Forelimb muscle (tissue), 1 donor: ENCODE measurements at regions not wholly inside any gene's neighbourhood (a gene's known extent, or its start where the extent isn't known, plus 50 kb on each side); places are given as distances from the start of the nearest gene placed in this dataset.

ENCODE experiments used
- DNase-seq: peaks from one replicate; pipeline ENCODE4 v3.0.0-alpha.2; 2013; ENCODE audit warnings: low read depth

DNA sequence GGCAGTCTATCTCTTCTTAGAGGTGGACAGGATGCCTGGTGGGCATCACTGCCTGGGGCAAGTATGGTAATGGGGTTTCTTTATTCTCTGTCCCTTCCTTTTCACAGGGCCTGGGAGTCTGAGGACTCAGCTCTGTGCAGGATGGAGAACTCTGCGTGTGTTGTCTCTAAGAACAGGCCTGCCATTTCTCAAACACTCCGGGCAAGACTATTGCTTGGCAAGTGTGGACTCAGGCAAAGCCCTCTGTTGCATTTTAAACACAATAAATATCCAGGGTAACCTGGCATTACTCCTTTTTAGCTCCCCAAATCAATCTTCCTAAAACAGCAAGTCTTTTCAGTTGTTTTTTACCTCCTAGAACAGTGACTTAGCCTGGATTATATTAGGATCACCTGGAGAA lies 185.1 kb upstream of the ROPN1 start:
- no peak for DNase-seq

DNA sequence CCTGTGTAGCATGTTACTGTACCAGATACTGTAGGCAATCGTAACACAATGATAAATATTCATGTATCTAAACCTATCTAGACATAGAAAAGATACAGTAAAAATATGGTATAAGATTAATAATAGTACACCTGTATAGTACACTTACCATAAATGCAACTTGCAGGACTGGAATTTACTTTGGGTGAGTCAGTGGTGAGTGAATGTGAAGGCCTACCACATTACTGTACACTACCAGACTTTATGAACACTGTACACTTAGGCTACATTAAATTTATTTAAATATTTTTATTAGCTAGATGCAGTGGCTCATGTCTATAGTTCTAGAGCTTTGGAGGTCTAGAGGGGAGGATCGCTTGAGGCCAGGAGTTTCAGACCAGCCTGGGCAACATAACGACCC lies 186.6 kb upstream of the ROPN1 start:
- DNase-seq: no peak

DNA sequence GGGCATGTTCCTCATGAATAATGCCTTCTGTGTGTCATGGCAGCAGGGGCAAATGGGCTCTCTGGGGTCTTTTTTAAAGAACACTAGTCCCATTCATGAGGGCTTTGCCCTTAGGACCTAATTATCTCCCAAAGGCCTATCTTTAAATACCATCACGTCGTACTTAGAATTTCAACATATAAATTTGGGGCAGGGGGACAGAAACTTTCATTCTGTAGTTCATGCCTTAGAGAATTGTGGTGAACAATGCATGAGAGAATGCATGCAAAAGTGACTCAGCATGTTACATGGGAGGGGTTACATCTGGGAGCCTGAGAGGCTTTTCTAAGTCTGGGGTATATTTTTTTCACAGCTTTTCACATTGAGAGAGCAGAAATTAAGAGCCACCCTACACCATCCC lies 208.5 kb upstream of the ROPN1 start:
- DNase-seq: no peak

DNA sequence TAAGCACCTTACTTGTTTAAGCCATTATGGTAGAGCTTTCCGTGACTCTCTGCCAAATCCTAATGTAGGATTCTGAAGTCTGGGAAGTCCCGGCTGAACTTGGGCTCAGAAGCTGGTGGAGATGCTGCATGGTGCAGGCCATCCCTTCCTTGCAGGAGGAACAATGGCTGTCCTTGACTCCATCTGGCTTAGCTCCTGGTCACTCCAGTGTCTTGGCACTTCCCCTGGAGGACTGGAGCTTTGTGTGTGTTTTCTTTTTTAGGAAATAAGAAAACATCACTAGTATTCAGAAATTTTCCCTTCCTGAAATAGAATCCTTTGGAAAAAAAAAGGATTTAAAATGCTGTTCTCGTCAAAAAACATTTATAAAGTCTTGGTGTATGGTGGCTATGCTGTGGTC lies 209.3 kb upstream of the ROPN1 start:
- DNase-seq: no peak

DNA sequence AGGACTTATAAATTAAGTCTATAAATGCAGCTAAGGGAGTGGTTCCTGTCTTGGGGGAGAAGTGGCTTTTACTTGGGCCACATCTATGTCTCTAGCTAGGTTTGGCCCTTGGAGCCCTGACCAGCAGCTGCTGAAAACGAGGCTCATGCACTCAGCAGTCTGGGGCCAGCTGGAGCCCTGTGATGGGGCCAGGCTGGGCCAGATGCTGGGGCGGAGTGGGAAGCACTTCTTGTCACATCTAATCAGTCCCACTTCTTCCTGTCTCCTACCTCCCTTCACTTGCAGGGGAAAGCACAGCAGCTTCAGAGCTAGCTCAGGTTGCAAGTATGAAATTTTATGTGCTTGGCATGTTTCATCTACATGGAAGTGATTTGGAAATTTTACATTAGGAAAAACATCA lies 209.9 kb upstream of the ROPN1 start:
- DNase-seq: no peak

DNA sequence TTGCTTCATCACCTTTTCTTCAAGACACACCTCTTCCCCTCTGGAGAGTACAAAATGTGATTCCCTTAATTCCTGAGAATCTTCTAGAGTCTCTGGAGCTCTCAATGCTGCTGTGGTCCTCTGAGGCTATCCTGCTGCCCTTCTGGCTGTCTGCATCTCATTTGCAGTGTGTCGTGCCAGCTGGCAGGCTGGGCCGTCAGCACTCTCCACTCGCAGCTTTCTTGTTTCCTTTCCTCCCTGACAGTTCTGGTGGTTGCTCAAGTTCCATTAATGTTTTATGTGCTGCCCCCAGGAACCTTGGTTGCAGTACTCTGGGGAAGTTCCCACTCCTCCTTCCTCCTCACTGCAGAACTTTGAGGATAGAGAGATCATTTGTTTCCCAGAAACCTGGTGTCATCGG lies 210.8 kb upstream of the ROPN1 start:
- no peak for DNase-seq

DNA sequence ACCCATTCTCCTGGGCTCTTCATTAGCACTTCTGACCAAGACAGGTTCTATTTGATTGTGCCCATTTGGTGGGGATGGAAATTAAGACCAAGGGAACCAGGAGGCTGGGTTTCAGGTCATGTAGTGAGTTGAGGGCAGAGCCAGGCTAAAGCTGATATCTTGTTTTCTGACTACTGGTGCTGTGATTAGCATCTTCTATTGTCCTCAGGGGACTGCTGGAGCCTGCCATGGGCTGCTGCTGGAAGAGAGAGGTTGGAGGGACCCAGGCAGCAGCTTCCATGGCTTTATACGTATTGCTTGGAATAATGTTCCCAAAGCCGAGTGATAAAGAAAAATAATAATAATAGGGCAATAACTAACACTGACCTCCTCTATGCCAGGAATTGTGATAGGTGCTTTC lies 211.4 kb upstream of the ROPN1 start:
- DNase-seq: no peak

DNA sequence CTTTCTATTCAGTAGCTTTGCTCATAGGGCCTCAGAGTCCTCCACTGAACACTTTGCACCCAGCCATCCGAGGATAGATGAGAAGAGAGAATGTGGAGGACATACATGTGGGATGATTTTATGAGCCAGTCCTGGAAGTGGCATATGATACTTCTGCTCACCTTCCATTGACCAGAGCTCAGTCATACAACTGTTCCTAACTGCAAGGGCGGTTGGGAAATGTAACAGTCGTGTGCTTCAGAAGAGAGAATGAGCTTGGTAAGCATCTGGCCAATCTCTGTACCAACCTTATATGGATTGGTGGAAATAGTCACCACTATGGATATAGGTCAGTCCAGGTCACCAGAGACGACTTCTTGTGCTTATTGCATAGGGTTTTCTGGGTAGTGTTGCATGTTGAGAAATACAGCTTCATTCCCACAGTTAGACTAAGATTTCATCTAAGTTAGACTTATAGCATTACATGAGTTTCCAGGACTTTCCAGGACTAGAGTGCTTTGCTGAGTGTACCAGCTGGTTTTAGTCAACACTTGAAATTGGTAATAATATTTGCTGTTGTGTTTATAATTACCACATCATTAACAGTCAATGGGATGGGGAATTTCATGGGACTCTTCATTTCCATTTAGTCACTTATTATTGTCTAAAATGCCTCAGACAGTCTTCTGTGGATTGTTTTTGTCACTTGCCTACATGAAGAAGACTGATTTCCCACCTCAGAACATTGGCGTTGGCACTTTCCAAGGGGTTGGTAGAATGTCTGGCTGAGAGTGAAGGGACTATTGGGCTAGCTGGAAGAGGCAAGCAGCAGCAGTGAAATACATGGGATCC lies 214.5 kb upstream of the ROPN1 start:
- DNase-seq: no peak

DNA sequence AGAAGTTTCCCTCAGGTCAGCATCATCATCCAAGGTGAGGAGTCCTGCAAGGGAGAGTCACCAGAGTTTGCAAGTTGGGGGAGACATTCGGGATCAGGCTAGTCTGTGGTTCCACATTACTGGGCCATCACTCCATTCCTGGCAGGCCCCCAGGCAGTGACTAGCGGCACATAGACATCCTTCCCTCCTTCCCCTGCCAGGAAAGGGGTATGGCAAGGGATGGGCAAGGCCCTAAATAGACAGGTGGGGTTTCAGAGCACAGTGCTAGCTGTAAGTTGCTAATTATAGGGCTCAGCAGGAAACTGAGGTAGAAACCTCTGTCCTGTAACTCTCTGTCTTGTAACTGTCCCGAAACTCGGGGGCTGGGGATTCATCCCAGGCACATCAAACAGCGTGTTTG lies 215.2 kb upstream of the ROPN1 start:
- no peak for DNase-seq

DNA sequence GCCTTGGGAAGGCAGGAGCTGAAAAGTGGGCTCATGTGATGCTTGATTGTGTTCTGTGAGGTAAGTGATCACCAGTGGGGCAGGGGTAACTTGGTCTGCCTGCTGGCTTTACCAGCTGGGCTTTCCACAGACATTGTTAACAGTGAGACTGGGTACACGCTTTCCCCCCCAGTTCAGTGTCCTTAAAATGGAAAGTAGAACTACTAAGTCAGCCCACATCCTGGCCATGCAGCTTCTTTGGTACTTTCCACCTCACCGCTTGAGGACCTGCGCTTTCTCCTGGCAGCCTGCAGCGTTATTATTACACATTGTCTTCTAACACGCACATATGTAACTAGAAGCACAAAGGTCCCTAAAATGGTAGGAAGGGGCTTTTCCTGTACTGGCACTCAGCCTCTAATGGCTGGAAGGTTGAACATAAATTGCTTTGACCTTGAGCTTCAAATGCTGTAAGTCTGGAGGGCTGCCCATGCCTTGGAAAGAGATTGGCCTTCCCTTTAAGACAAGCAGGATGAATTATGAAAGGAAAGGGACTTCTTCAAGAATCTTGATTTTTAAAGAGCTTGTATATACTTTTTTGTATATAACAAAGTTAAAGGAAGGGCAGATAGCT lies 216.1 kb upstream of the ROPN1 start:
- DNase-seq: no peak

DNA sequence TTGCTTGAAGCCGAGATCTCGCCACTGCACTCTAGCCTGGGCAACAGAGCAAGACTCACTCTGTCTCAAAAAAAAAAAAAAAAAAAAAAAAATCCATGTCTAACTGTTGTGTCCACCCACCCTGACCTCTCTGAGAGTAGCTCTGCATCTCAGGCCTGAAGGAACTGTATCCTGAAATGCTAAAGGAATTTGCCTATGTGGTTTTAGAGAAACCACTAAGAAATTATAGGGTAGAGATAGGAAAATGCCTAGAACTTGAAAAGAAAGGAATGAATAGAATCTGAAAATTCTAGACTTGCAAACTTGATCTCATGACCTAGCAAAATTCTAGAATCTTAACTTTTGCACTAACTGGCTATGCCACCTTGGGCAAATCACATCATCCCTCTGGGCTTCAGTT lies 217.5 kb upstream of the ROPN1 start:
- no peak for DNase-seq

DNA sequence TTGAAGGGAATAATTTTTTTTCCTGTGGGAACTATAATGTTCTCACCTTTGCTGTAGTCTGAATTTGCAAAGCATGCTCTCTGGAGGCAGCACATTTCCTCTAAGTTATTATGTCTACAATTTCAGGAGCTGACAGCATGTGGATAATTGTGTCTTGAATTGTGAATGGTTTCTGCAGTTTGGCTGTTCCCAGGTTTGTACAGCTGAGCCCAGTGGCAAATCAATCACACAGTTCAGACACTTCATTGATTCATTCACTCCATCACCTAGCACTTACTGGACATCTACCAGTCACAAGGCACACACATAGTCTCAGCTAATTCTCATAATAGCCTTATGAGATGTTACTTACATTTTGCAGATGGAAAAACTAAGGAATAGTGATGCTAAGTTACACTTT lies 219.0 kb upstream of the ROPN1 start:
- no peak for DNase-seq

DNA sequence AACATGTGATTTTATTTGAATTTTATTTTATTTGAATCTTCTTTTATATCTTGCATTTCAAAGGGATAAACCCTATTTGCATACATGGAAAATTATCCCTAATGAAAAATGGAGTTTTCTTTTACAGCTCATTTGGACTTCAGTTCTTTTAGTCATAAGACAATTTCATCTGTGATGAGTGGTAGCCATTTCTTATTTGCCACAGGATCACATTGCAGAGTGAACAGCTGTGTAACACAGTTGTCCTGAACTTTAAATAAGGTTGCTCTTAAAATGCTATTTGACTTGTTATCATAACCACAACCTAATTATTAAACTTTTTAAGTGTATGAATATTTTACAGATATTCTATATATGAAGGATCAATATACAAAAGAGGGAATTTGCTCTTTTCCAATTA lies 221.7 kb upstream of the ROPN1 start:
- no peak for DNase-seq

DNA sequence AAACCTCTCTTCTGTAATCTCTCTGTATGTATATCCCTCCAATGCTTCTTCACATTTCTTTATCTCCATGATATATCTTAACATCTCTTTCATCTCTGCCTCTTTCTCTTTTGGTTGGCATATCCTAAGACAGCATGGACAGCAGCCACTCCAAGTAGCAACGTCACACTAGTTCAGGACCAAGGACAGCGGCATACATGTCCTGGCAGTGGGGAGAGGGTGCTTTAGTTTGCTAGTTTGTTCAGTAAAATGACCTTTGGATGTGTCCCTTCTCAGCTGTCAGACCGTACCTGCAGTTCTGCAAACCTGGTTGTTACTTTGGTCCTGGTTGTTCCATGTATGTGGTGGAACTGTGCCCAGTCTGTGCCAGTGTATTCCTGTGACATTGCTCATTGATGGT lies 225.6 kb upstream of the ROPN1 start:
- DNase-seq: peak; percentile 65

DNA sequence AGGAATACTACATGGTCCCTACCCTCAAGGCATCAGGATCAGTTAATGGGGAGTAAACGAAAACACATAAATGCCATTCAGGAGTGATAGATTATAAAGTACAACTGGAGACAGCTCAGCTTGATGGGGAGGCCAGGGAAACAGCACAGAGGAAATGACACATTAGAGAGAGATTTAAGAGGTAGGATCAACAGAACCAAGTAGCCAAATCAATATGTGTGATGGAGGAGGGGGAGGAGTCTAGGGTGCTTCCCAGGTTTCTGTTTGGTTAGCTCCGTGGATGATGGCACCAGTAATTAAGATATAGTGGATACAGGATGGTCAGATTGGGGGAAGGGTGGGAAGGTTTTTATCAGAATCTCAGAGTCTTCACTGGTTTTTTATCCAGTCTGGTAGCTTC lies 229.5 kb upstream of the ROPN1 start:
- DNase-seq: no peak

DNA sequence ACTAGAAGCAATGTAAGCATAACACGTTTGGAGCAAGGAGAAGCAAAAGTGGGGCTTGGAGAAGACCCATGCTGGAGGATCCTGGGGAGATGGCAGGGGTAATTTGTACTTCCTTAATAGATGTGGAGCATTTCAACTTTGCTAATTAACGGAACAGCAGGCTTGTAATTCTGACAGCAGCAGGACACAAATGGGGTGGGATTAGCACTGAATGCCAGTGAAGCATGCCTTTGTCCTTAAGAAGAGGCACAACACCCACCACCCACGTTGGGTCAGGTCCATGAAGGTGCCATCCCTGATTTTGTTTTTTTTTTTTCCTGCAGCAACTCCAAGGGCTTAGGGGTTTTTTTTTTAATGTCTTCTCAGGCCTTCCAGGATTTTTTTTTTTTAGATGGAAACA lies 231.9 kb upstream of the ROPN1 start:
- no peak for DNase-seq

DNA sequence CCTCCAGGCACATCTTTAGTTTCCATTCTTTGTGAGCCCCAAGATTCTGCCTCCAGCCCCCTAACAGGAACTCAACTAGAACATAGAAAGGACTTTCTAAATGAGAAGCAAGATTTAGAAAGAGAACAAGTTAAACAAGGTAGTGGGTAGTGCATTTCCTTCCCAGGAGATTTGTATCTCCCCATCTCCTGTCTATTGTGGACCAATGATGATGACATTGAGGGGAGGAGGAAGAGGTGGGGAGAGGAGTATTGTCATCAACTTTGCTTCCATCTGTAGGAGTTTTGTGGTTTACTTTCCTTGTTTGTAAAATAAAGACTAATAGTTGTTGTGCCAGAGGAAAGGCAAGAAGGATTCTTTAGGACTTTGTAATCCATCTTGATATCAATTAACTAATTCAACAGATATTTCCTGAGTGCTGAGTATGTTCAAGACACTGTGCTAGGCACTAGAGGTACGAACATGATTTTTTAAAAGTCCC lies 235.3 kb upstream of the ROPN1 start:
- DNase-seq: no peak

DNA sequence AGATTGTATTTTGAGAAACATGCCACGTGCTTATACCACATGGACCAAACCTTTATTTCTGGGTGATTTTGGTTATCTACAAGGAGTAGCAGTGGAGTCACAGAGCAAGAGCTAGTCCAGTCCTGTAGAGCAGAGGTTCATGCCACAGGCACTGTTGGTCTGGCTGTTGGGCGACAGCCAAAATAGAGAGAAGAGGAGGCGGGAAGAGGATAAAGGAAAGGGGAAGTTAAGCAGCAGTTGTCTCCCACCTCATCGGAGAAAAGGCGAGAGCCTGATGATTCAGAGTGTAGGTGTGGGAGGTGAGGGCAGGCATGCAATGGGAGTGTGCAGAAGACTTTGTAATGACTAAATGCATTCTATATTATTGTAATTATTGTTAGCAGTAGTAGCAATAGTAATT lies 237.5 kb upstream of the ROPN1 start:
- DNase-seq: no peak

DNA sequence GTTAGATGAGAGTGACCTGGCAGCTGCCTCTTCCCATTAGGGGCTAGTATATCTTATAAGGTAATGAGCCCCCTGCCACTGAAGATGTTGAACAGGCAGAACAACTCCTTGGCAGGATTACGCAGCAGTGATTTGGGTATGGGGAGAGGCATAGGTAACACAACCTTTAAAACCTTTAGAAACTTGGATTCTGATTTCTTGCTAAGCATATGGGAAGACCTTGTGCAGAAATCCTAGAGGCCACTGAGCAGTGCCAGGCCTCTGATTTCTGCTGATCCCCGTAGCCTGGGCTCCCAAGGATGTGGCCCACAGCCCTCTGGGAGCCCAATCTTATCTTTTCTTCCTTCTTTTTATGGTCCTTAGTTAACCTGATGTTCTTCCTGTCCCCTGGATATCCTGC lies 237.9 kb upstream of the ROPN1 start:
- DNase-seq: no peak

DNA sequence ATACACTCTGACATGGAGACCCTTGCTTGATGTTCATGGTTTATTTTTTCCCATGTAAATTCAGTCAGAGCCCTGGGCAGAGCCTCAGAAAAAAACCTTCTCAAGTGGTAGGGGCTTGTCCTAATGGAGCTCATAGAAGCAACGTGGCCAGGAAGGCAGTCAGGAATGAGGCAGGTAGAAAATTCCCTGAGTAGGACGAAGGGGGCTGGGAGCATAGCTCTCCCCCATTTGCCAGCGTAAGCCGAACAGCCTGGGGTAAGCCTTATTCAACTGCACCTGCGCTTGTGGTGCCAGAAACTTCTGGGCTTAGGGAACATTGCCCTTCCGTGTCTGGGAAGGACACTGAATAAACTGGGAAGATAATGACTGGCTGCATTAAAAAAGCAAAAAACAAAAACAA lies 238.5 kb upstream of the ROPN1 start:
- DNase-seq: no peak

DNA sequence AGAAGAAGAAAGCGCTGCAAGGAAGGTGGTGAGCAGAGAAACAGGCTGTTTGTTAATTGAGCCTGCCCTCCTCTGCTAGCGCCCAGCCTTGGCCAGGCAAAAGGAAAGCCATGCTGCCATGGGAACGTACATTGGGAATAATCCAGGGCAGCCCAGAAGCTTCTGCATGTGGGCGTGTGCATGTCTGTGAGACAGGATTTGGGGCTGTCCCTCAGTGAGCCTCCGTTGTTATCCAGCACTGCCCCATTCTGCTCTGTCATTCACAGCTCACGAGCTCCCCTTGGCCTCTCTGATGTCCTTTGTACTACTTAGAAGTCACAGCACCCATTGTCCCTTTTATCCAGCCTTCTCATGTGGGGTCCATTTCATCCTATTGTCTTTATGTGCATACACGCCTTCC lies 239.1 kb upstream of the ROPN1 start:
- no peak for DNase-seq

DNA sequence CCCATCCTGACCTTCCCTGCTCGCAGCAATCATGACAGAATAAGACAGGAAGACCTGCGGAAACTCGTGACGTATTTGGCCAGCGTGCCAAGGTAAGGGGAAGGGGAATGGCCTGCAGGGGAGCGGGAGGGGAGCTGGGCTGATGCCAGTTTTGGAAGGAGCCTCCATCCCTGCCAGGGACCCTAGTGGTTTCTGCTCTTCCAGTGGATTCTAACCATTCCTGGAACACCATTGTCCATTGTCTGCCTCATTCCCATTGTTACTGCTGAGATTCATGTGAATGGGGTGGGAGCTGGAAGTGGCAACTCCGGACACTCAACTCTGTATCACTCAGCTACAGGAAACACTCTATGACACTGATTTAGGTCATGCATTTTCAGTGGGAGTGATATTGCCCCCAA lies 242.9 kb upstream of the ROPN1 start:
- DNase-seq: no peak

DNA sequence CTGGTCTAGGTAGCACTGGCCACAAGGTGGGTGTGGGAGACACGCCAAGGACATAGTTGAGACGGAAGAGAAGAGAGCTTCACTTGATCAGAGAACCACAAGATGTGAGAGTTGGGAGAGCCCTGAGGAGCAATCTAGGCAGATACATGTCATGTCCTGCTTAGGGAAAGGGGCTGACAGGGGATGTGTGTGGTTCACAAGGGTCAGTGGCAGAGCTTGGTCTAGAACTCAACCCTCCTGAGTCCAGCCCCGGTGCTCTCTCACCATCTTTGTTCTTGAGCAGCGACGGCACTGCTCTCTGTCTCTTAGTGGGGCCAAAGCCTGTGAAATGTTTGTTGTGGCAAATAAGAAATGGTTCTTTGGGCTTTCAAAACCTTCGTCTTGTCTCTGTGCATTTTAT lies 243.5 kb upstream of the ROPN1 start:
- DNase-seq: no peak
